ENCODE measurements at regions not wholly inside any gene's neighbourhood (a gene's known extent, or its start where the extent isn't known, plus 50 kb on each side); places are given as distances from the start of the nearest gene placed in this dataset.

GRCh38 chr12:28814246-28814645 lies 334.8 kb upstream of the FAR2 start:
- Histone ChIP-seq H3K4me3 (no peak overlapping the region), H3K36me3 (ENCODE audit: low read depth) (no peaks in the 10 kb centered on the region), H3K9me3 (no peaks in the 10 kb centered on the region), H3K4me1 (ENCODE audit: low read depth) (no peaks in the 10 kb centered on the region)
- TF ChIP-seq, protein P1, sequence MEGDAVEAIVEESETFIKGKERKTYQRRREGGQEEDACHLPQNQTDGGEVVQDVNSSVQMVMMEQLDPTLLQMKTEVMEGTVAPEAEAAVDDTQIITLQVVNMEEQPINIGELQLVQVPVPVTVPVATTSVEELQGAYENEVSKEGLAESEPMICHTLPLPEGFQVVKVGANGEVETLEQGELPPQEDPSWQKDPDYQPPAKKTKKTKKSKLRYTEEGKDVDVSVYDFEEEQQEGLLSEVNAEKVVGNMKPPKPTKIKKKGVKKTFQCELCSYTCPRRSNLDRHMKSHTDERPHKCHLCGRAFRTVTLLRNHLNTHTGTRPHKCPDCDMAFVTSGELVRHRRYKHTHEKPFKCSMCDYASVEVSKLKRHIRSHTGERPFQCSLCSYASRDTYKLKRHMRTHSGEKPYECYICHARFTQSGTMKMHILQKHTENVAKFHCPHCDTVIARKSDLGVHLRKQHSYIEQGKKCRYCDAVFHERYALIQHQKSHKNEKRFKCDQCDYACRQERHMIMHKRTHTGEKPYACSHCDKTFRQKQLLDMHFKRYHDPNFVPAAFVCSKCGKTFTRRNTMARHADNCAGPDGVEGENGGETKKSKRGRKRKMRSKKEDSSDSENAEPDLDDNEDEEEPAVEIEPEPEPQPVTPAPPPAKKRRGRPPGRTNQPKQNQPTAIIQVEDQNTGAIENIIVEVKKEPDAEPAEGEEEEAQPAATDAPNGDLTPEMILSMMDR (IDR thresholded peaks at IDR 0.05): no peak
- ATAC-seq (no peak), DNase-seq (no peak)
- intact Hi-C loops (cut with DNase I, micrococcal nuclease): no loop called here

GRCh38 chr12:28817524-28817923 lies 331.6 kb upstream of the FAR2 start:
- no peak overlapping the region for H3K4me3 ChIP-seq
- intact Hi-C loops (cut with DNase I, micrococcal nuclease): no loop called here
- TF ChIP-seq, protein P1 (IDR thresholded peaks at IDR 0.05): no peak
- H3K4me1 ChIP-seq (ENCODE audit: low read depth): no peaks in the 10 kb centered on the region
- ATAC-seq (no peak), DNase-seq (no peak)
- H3K36me3 ChIP-seq (ENCODE audit: low read depth): no peaks in the 10 kb centered on the region
- no peaks in the 10 kb centered on the region for H3K9me3 ChIP-seq

GRCh38 chr12:28824193-28824846 lies 324.8 kb upstream of the FAR2 start:
- H3K36me3 ChIP-seq (ENCODE audit: low read depth): no peaks in the 10 kb centered on the region
- DNase-seq (no peak), ATAC-seq (no peak)
- TF ChIP-seq, protein P1 (IDR thresholded peaks at IDR 0.05): no peak
- H3K4me1 ChIP-seq (ENCODE audit: low read depth): no peaks in the 10 kb centered on the region
- H3K9me3 ChIP-seq: no peaks in the 10 kb centered on the region
- intact Hi-C loops (cut with DNase I, micrococcal nuclease): no loop called here
- no peak overlapping the region for H3K4me3 ChIP-seq

DNA sequence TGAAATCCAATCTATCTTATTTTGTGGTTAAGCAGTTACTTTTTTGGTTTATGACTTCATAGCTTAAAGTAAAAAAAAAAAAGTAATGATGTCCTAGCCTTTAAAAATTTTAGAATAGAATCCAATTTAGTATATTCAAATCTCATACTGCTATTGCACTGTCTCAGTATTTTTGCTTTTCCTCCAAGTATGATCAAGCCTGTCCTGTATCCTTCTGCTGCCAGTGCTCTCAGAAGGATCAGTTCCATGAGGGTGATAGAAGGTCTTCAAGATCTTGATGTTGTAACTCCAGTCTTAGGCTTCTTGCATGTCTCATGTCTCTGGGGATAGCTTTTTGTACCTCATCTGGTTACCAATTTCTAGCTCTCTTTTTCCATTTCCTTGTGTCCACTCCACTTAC lies 324.2 kb upstream of the FAR2 start:
- Histone ChIP-seq H3K9me3 (no peaks in the 10 kb centered on the region), H3K4me3 (no peak overlapping the region), H3K36me3 (ENCODE audit: low read depth) (no peaks in the 10 kb centered on the region), H3K4me1 (ENCODE audit: low read depth) (no peaks in the 10 kb centered on the region)
- ATAC-seq (no peak), DNase-seq (no peak)
- TF ChIP-seq, protein P1 (IDR thresholded peaks at IDR 0.05): no peak
- intact Hi-C loops (cut with DNase I, micrococcal nuclease): no loop called here

- no peak for ATAC-seq
- intact Hi-C loops (cut with DNase I, micrococcal nuclease): no loop called here
- no peak for DNase-seq
- TF ChIP-seq, protein P1 (IDR thresholded peaks at IDR 0.05): no peak
- no peaks in the 10 kb centered on the region for H3K4me1 ChIP-seq (ENCODE audit: low read depth)
- no peaks in the 10 kb centered on the region for H3K9me3 ChIP-seq
- H3K4me3 ChIP-seq: no peak overlapping the region
- H3K36me3 ChIP-seq (ENCODE audit: low read depth): no peaks in the 10 kb centered on the region
These were observed 322.3 kb upstream of the FAR2 start for GRCh38 chr12:28826766-28827165.

GRCh38 chr12:28827861-28828260 lies 321.2 kb upstream of the FAR2 start:
- Histone ChIP-seq H3K36me3 (ENCODE audit: low read depth) (no peaks in the 10 kb centered on the region), H3K9me3 (no peaks in the 10 kb centered on the region), H3K4me3 (no peak overlapping the region), H3K4me1 (ENCODE audit: low read depth) (no peaks in the 10 kb centered on the region)
- no peak for DNase-seq
- TF ChIP-seq, protein P1 (IDR thresholded peaks at IDR 0.05): no peak
- intact Hi-C loops (cut with DNase I, micrococcal nuclease): no loop called here
- no peak for ATAC-seq

All from mucosa of descending colon (tissue), 3 donors.